Lower lobe of right lung (tissue), 2 donors: ENCODE measurements at regions not wholly inside any gene's neighbourhood (a gene's known extent, or its start where the extent isn't known, plus 50 kb on each side); places are given as distances from the start of the nearest gene placed in this dataset.

Experiments
- ATAC-seq, 2 donors: fragments of 200-7000 bp; cut with Tn5 transposase; one replicate each; pipeline ENCODE4 v1.9.1; 2020 to 2022; ENCODE audit warnings: mild to moderate bottlenecking in 2 of 2, moderate library complexity in 2 of 2
- DNase-seq: peaks from one replicate; pipeline ENCODE4 v3.0.0-alpha.2; 2020
- H3K27ac ChIP-seq: fragments of 200-600 bp; one replicate; pipeline ENCODE4 v1.8.0; 2022
- H3K27me3 ChIP-seq: fragments of 200-600 bp; one replicate; pipeline ENCODE4 v1.8.0; 2022; ENCODE audit warnings: low read depth
- H3K36me3 ChIP-seq: fragments of 200-600 bp; one replicate; pipeline ENCODE4 v1.8.0; 2022; ENCODE audit warnings: mild to moderate bottlenecking
- H3K4me1 ChIP-seq: fragments of 200-600 bp; one replicate; pipeline ENCODE4 v1.8.0; 2022
- H3K4me3 ChIP-seq: fragments of 200-600 bp; one replicate; pipeline ENCODE4 v1.8.0; 2022; ENCODE audit warnings: mild to moderate bottlenecking
- H3K9me3 ChIP-seq: fragments of 200-600 bp; one replicate; pipeline ENCODE4 v1.8.0; 2022
- intact Hi-C: fragments of 100-400 bp; cut with DNase I; formaldehyde crosslinking; loops from one replicate; pipeline ENCODE4 v1.11.0; 2022
- TF ChIP-seq, protein P1 (sequence below): fragments of 200-600 bp; IDR thresholded peaks from one replicate; pipeline ENCODE4 v1.8.0; 2022; ENCODE audit warnings: antibody characterized with exemption, mild to moderate bottlenecking
- donor health status: DM: no; HTN: yes; CAD: no; lungs with severe emphysema.

DNA sequence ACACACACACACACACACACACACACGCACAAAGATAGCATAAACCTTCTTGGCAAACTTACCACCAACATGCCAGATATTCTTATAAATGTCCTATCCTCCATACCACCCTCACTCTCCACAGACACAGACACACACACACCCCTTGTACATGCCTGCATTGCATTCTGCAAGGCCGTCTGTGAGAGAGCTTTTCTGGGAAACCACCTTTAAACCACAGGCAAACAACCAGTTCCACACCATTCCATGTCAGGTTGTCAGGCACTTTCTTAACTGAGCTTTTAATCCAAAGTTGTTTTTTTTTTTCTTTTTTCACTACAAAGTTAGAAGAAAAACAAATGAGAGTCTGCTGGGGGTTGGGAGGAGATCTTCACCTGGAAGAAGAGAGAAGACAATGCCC, 221.1 kb downstream of the C1D start:
- ATAC-seq: no peak
- intact Hi-C loops: no loop called here
- no peak overlapping the region for H3K27ac ChIP-seq
- no peaks in the 10 kb centered on the region for H3K27me3 ChIP-seq
- H3K4me3 ChIP-seq: no peak overlapping the region
- peaks cover 7% of the 10 kb centered on the region for H3K4me1 ChIP-seq
- H3K9me3 ChIP-seq: no peaks in the 10 kb centered on the region
- DNase-seq: no peak
- TF ChIP-seq, protein P1, sequence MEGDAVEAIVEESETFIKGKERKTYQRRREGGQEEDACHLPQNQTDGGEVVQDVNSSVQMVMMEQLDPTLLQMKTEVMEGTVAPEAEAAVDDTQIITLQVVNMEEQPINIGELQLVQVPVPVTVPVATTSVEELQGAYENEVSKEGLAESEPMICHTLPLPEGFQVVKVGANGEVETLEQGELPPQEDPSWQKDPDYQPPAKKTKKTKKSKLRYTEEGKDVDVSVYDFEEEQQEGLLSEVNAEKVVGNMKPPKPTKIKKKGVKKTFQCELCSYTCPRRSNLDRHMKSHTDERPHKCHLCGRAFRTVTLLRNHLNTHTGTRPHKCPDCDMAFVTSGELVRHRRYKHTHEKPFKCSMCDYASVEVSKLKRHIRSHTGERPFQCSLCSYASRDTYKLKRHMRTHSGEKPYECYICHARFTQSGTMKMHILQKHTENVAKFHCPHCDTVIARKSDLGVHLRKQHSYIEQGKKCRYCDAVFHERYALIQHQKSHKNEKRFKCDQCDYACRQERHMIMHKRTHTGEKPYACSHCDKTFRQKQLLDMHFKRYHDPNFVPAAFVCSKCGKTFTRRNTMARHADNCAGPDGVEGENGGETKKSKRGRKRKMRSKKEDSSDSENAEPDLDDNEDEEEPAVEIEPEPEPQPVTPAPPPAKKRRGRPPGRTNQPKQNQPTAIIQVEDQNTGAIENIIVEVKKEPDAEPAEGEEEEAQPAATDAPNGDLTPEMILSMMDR: no peak
- no peaks in the 10 kb centered on the region for H3K36me3 ChIP-seq

DNA sequence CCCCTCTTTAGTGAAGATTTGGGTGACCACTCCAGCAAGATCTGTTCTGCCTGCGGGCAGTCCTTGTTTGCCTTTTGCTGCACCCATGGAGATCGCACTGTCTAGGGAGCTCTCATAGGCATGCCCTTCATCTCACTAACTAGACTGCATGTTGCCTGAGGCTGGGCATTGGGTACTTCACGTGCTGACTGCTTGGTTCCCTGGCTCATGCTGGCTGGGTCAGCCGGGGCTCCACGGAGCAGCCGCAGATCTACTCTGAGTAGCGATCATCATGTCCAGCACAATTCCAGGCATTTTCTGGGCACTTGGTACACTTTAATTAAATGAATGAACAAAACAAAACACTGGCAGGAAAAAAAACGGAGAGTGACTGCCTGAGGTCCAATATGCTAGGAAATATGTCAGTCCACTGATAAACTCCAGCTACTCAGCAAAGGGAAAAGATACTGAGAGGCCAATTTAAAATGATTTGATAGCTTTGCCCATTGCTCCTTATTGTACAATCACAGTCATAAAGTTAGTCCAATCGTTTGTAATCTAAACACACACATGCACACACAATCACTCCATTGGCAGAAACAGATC, 220.3 kb downstream of the C1D start:
- H3K36me3 ChIP-seq: no peaks in the 10 kb centered on the region
- H3K4me1 ChIP-seq: peaks cover 9% of the 10 kb centered on the region
- H3K4me3 ChIP-seq: no peak overlapping the region
- TF ChIP-seq, protein P1: no peak
- intact Hi-C loops: no loop called here
- H3K27ac ChIP-seq: no peak overlapping the region
- no peak for DNase-seq
- H3K9me3 ChIP-seq: no peaks in the 10 kb centered on the region
- H3K27me3 ChIP-seq: no peaks in the 10 kb centered on the region
- ATAC-seq: no peak

DNA sequence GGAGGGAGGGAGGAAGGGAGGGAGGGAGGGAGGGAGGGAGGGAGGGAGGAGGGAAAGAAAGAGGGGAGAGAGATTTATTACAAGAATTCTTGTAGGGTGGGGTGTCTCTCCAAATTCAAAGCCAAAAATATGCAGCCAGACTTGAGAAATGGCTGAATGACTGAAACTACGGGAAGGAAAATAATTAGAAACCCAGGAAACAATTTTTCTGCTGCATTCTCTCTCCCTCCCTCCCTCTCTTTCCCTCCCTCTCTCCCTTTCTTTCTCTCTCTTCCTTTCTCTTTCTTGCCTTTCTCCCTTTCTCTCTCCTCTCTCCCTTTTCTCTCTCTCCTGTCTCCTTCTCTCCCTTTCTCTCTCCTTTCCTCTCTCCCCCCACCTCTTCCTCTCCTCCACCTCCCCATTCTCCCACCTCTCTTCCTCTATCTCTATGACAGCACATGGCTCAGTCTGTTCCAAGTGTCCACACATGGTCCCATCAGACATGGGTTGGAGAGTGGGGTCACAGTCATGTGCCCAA, 218.7 kb downstream of the C1D start:
- intact Hi-C loops: no loop called here
- no peak for DNase-seq
- ATAC-seq: no peak
- no peaks in the 10 kb centered on the region for H3K36me3 ChIP-seq
- peaks cover 9% of the 10 kb centered on the region for H3K4me1 ChIP-seq
- TF ChIP-seq, protein P1: no peak
- no peaks in the 10 kb centered on the region for H3K27me3 ChIP-seq
- no peaks in the 10 kb centered on the region for H3K9me3 ChIP-seq
- no peak overlapping the region for H3K4me3 ChIP-seq
- H3K27ac ChIP-seq: no peak overlapping the region

DNA sequence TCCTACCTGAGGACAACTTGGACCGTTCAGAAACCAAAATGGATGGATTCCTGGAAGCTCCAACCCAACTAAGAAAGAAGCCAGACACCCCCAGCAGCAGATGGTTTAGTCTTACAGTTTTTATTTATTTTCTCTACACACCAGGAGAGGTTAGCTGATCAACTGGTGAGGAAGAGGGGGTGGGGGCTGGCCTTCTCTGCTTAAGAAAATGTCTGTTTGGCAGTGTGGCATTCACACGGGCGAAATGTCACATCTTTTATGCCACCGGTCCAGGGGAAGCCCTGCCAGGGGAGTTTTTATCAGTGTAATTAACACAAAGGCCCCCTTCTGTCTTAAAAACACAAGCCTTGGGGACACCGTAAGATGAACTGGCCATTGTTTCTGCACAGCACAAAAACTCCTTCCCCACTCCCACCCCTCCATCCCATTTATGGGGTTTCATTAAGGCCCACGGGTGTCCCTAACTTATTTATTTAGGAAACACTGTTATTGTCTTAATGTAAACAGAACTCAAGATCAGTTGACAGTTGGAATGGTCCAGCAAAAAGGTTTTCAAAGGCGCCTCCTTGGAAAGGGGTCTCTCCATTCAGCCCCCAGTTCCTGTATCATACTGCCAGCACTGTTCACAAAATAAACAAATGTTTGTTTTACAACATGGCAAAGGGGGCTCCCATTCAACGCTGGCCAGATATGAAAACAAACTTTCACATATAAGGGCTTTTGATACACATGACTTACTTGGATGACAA, 217.0 kb downstream of the C1D start:
- Histone ChIP-seq H3K27ac (no peak overlapping the region), H3K4me3 (no peak overlapping the region)
- TF ChIP-seq, protein P1: no peak

DNA sequence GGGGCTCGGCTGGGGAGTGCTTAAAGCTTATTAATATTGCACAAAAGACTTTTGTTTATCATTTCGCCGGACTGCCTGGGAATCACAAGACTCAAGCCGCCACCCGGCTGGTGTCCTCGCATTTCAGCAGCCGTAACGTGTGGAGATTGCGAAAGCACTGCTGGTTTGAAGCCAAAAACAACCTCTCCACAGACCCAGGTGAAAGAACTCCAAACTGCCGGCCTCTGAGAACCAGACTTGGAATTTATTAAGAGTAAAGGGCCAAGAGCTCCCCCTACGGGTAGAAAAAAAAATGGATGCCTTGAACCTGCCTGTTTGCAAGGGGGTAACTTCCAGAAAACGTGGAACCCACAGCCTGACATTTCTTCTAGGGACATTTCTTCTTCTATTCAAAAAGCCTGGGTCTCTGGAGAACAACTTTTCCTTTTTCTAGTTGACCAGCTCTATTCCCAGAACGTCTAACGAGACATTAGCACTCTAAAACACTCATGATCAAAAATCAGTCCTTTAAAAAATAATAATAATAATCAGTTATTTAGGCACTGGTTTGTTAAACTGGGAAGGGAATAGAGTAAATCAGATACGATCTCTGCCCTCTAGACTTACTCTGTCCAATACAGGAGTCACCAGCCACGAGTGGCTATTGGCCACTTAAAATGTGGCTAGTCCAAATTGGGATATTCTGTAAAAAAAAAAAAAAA, 216.3 kb downstream of the C1D start:
- peak; percentile 83 for DNase-seq
- no peak overlapping the region for H3K4me3 ChIP-seq

More for the DNA sequence above, 217.0 kb downstream of the C1D start:
- ATAC-seq: no peak
- Histone ChIP-seq H3K36me3 (no peaks in the 10 kb centered on the region), H3K9me3 (no peaks in the 10 kb centered on the region), H3K4me1 (peaks cover 9% of the 10 kb centered on the region), H3K27me3 (no peaks in the 10 kb centered on the region)
- no peak for DNase-seq
- intact Hi-C loops: no loop called here

More for the DNA sequence above, 216.3 kb downstream of the C1D start:
- Histone ChIP-seq H3K27ac (no peak overlapping the region), H3K36me3 (no peaks in the 10 kb centered on the region), H3K27me3 (no peaks in the 10 kb centered on the region), H3K9me3 (no peaks in the 10 kb centered on the region), H3K4me1 (peaks cover 9% of the 10 kb centered on the region)
- peak; percentile 89 to 94 for ATAC-seq
- intact Hi-C loops: no loop called here
- TF ChIP-seq, protein P1: peak; percentile 79
